ENCODE measurements at regions not wholly inside any gene's neighbourhood (a gene's known extent, or its start where the extent isn't known, plus 50 kb on each side); places are given as distances from the start of the nearest gene placed in this dataset.
"Not testable (repeated sequence)": the region's sequence is repeated elsewhere in the genome, so short reads cannot be mapped to it uniquely, and the experiment has no call there.

GRCh38 chr6:76752841-76753240 lies 680.4 kb upstream of the IMPG1 start:
- no peak overlapping the region for H3K4me2 ChIP-seq (ENCODE audit: insufficient read depth, low read length)
- TF ChIP-seq CTCF (IDR thresholded peaks at IDR 0.05; ENCODE audit: borderline replicate concordance, extremely low read depth, low read length, poor library complexity, severe bottlenecking): no peak
- TF ChIP-seq EZH2 (IDR thresholded peaks at IDR 0.05; ENCODE audit: borderline replicate concordance, low read depth, low read length, severe bottlenecking): no peak
- H3K79me2 ChIP-seq (ENCODE audit: insufficient read depth, low read length): no peaks in the 10 kb centered on the region
- no peak for DNase-seq
- H3K9ac ChIP-seq (ENCODE audit: low read depth, low read length): no peak overlapping the region
- H2AFZ ChIP-seq (ENCODE audit: low read depth, low read length): no peak overlapping the region
- H3K4me3 ChIP-seq (ENCODE audit: low read depth in 1 of 2, low read length in 2 of 2): no peak overlapping the region
- no peaks in the 10 kb centered on the region for H4K20me1 ChIP-seq (ENCODE audit: insufficient read depth, low read length)
- no peak for ATAC-seq (ENCODE audit: insufficient read depth, low read depth)
- no peaks in the 10 kb centered on the region for H3K27me3 ChIP-seq (ENCODE audit: insufficient read depth, low read length, poor library complexity)
- H3K27ac ChIP-seq (ENCODE audit: low read length): no peak overlapping the region
- H3K9me3 ChIP-seq (ENCODE audit: insufficient read depth, low read length, severe bottlenecking): peaks cover 3% of the 10 kb centered on the region
- H3K4me1 ChIP-seq (ENCODE audit: insufficient read depth, low read length): no peaks in the 10 kb centered on the region
- H3K36me3 ChIP-seq (ENCODE audit: insufficient read depth, low read length): no peaks in the 10 kb centered on the region

- H3K36me3 ChIP-seq (ENCODE audit: insufficient read depth, low read length); ATAC-seq (ENCODE audit: insufficient read depth, low read depth): not testable (repeated sequence)
These were observed 672.9 kb upstream of the IMPG1 start for GRCh38 chr6:76745388-76745787.

GRCh38 chr6:76744151-76744720 lies 671.8 kb upstream of the IMPG1 start:
- H3K27me3 ChIP-seq (ENCODE audit: insufficient read depth, low read length, poor library complexity); ATAC-seq (ENCODE audit: insufficient read depth, low read depth); H3K4me2 ChIP-seq (ENCODE audit: insufficient read depth, low read length); H2AFZ ChIP-seq (ENCODE audit: low read depth, low read length); H3K79me2 ChIP-seq (ENCODE audit: insufficient read depth, low read length); H4K20me1 ChIP-seq (ENCODE audit: insufficient read depth, low read length); H3K27ac ChIP-seq (ENCODE audit: low read length); H3K4me1 ChIP-seq (ENCODE audit: insufficient read depth, low read length); H3K36me3 ChIP-seq (ENCODE audit: insufficient read depth, low read length); H3K9ac ChIP-seq (ENCODE audit: low read depth, low read length); DNase-seq; H3K4me3 ChIP-seq (ENCODE audit: low read depth in 1 of 2, low read length in 2 of 2); H3K9me3 ChIP-seq (ENCODE audit: insufficient read depth, low read length, severe bottlenecking): not testable (repeated sequence)

More at GRCh38 chr6:76745388-76745787, 672.9 kb upstream of the IMPG1 start:
- H3K9ac ChIP-seq (ENCODE audit: low read depth, low read length); H3K79me2 ChIP-seq (ENCODE audit: insufficient read depth, low read length); H4K20me1 ChIP-seq (ENCODE audit: insufficient read depth, low read length); H3K4me3 ChIP-seq (ENCODE audit: low read depth in 1 of 2, low read length in 2 of 2); H3K27me3 ChIP-seq (ENCODE audit: insufficient read depth, low read length, poor library complexity); H2AFZ ChIP-seq (ENCODE audit: low read depth, low read length); H3K9me3 ChIP-seq (ENCODE audit: insufficient read depth, low read length, severe bottlenecking); H3K4me1 ChIP-seq (ENCODE audit: insufficient read depth, low read length); H3K27ac ChIP-seq (ENCODE audit: low read length); H3K4me2 ChIP-seq (ENCODE audit: insufficient read depth, low read length); DNase-seq: not testable (repeated sequence)

GRCh38 chr6:76742919-76743318 lies 670.5 kb upstream of the IMPG1 start:
- Histone ChIP-seq H3K36me3 (ENCODE audit: insufficient read depth, low read length) (no peaks in the 10 kb centered on the region), H3K4me1 (ENCODE audit: insufficient read depth, low read length) (no peaks in the 10 kb centered on the region), H4K20me1 (ENCODE audit: insufficient read depth, low read length) (no peaks in the 10 kb centered on the region), H3K79me2 (ENCODE audit: insufficient read depth, low read length) (no peaks in the 10 kb centered on the region), H3K9ac (ENCODE audit: low read depth, low read length) (no peak overlapping the region), H2AFZ (ENCODE audit: low read depth, low read length) (no peak overlapping the region), H3K4me2 (ENCODE audit: insufficient read depth, low read length) (no peak overlapping the region), H3K9me3 (ENCODE audit: insufficient read depth, low read length, severe bottlenecking) (no peaks in the 10 kb centered on the region), H3K27me3 (ENCODE audit: insufficient read depth, low read length, poor library complexity) (no peaks in the 10 kb centered on the region), H3K4me3 (ENCODE audit: low read depth in 1 of 2, low read length in 2 of 2) (no peak overlapping the region), H3K27ac (ENCODE audit: low read length) (no peak overlapping the region)
- TF ChIP-seq CTCF (IDR thresholded peaks at IDR 0.05; ENCODE audit: borderline replicate concordance, extremely low read depth, low read length, poor library complexity, severe bottlenecking) (no peak), EZH2 (IDR thresholded peaks at IDR 0.05; ENCODE audit: borderline replicate concordance, low read depth, low read length, severe bottlenecking) (no peak)
- ATAC-seq (ENCODE audit: insufficient read depth, low read depth) (no peak), DNase-seq (no peak)

Data from DND-41 (cell line).